ENCODE measurements at regions not wholly inside any gene's neighbourhood (a gene's known extent, or its start where the extent isn't known, plus 50 kb on each side); places are given as distances from the start of the nearest gene placed in this dataset.

- Histone ChIP-seq H3K4me1 (no peaks in the 10 kb centered on the region), H3K4me3 (no peak overlapping the region)
- intact Hi-C loops (cut with DNase I) = no loop called here
Measured at GRCh38 chr18:30929718-30930117, 112.8 kb downstream of the DSC3 start.

DNA sequence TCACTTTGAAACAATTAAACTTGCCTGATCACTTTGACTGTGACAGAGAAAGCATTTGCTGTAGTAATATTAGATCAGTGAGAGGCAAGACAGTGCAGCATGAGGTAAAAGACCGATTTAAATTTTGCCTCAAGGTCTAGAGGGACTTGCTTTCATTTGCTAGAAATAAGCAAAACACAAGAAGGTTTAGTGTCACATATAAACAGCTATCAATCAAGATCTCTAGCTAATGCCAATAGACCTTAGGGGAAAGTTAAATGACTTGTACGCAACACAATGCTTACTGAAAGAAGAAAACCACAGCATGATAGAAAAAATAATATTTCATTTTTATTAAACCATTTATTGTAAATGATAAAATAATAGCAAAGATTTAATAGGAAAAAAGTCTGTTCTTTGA is 113.5 kb downstream of the DSC3 start:
- Histone ChIP-seq H3K36me3 (no peaks in the 10 kb centered on the region), H3K9me3 (no peaks in the 10 kb centered on the region), H3K9ac (ENCODE audit: low read depth in 2 of 2, low read length in 2 of 2) (no peak overlapping the region), H3K27ac (no peak overlapping the region), H3K4me3 (no peak overlapping the region), H3K27me3 (no peaks in the 10 kb centered on the region), H3K4me1 (no peaks in the 10 kb centered on the region)
- no peak for DNase-seq
- intact Hi-C loops (cut with DNase I) = no loop called here
- TF ChIP-seq CTCF (IDR thresholded peaks at IDR 0.05) = no peak

More at GRCh38 chr18:30929718-30930117, 112.8 kb downstream of the DSC3 start:
- DNase-seq = no peak
- Histone ChIP-seq H3K36me3 (no peaks in the 10 kb centered on the region), H3K27me3 (no peaks in the 10 kb centered on the region), H3K9ac (ENCODE audit: low read depth in 2 of 2, low read length in 2 of 2) (no peak overlapping the region), H3K27ac (no peak overlapping the region), H3K9me3 (no peaks in the 10 kb centered on the region)
- no peak for TF ChIP-seq CTCF (IDR thresholded peaks at IDR 0.05)

DNA sequence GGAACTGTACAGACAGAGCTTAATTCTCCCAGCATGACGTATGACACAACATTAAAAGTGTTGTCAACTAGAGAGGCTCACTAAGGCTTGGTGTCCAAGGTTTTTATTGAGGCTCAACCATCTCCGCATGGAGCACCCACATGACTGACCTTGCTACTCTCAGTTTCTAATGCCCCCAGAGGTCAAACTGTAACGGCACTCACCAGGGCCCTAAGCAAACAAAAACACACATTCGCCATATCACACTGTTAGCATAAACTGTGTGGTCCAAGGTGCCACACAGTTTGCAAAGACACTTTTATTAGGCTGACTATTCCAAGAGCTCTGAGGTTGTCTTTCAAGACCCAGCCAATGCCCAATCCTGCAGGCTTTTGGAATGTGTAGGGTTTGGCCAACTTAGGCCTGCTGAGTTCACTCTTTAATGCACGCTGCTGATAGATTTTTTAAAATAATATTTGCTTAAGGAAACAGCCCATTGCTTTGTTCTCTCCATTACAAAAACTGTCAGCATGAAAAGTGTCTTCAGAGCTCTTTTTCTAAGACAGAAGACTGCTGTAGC is 114.9 kb downstream of the DSC3 start:
- Histone ChIP-seq H3K36me3 (no peaks in the 10 kb centered on the region), H3K4me1 (no peaks in the 10 kb centered on the region), H3K9ac (ENCODE audit: low read depth in 2 of 2, low read length in 2 of 2) (no peak overlapping the region), H3K4me3 (no peak overlapping the region), H3K9me3 (no peaks in the 10 kb centered on the region), H3K27me3 (no peaks in the 10 kb centered on the region), H3K27ac (no peak overlapping the region)
- intact Hi-C loops (cut with DNase I) = no loop called here
- DNase-seq = no peak
- no peak for TF ChIP-seq CTCF (IDR thresholded peaks at IDR 0.05)

DNA sequence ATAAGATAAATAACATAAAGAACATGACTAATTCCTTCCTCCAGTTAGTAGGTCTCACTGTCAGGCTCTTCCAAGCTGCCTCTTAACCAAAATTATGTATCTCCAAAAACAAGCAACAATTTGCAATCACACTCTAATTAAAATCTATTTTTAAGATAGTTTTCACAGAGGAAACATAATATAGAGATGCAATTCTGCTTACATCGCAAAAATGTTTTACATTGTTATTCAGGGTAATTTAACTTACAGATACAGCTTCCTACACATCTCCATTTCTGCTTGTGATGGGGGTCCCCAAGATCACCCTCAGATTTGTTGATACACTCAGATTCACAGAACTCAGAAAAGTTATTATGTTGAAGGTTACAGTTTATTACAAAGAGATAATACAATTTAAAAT is 115.5 kb downstream of the DSC3 start:
- H3K9ac ChIP-seq (ENCODE audit: low read depth in 2 of 2, low read length in 2 of 2) = no peak overlapping the region
- no peak overlapping the region for H3K4me3 ChIP-seq
- no peaks in the 10 kb centered on the region for H3K9me3 ChIP-seq
- H3K27me3 ChIP-seq = no peaks in the 10 kb centered on the region
- no peaks in the 10 kb centered on the region for H3K4me1 ChIP-seq
- TF ChIP-seq CTCF (IDR thresholded peaks at IDR 0.05) = no peak
- no peak for DNase-seq
- H3K27ac ChIP-seq = no peak overlapping the region
- H3K36me3 ChIP-seq = no peaks in the 10 kb centered on the region
- intact Hi-C loops (cut with DNase I) = no loop called here

GRCh38 chr18:30925795-30926194 is 116.7 kb downstream of the DSC3 start:
- intact Hi-C loops (cut with DNase I) = no loop called here
- DNase-seq = no peak
- Histone ChIP-seq H3K4me1 (no peaks in the 10 kb centered on the region), H3K27me3 (no peaks in the 10 kb centered on the region), H3K9me3 (no peaks in the 10 kb centered on the region), H3K27ac (no peak overlapping the region), H3K36me3 (no peaks in the 10 kb centered on the region), H3K9ac (ENCODE audit: low read depth in 2 of 2, low read length in 2 of 2) (no peak overlapping the region), H3K4me3 (no peak overlapping the region)
- no peak for TF ChIP-seq CTCF (IDR thresholded peaks at IDR 0.05)

All from colonic mucosa (tissue), 4 donors.